Stimulated activated CD4-positive, alpha-beta T cell treated with anti-CD3 and anti-CD28 coated beads, Interleukin-4, amount 100 ng/mL, for 4 hours (primary cell): ENCODE measurements at regions not wholly inside any gene's neighbourhood (a gene's known extent, or its start where the extent isn't known, plus 50 kb on each side); places are given as distances from the start of the nearest gene placed in this dataset.
"Not testable (repeated sequence)": the region's sequence is repeated elsewhere in the genome, so short reads cannot be mapped to it uniquely, and the experiment has no call there.

Source experiments
- DNase-seq, 2 experiments: peaks; one replicate each; pipeline ENCODE4 v3.0.0-alpha.2; 2020

- DNase-seq, result no peak
Measured at GRCh38 chr3:13245615-13245978, 172.4 kb upstream of the IQSEC1 start.

DNA sequence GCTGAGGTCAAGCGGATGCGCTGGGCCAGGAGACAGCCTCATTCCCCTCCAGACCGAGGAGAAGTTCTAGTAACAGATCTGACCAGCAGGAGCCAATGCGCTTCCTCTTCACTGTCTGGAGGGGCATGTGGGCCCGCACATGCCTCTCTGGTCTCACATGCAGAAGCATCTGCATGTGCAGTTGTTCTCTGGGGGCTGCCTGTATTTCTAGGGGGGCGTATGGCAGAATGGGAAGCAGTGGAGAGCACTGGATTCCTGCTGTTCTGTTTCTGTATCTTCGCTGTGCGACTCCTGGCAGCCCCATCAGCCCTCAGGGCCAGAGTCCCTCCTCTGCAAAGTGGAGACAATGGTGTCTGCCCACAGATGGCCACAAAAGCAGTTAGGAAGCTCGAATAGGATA, 170.4 kb upstream of the IQSEC1 start:
- DNase-seq, result no peak

- DNase-seq, result no peak
Measured at GRCh38 chr3:13242364-13242737, 169.1 kb upstream of the IQSEC1 start.

GRCh38 chr3:13241621-13242363, 168.6 kb upstream of the IQSEC1 start:
- no peak for DNase-seq

- no peak for DNase-seq
Measured at GRCh38 chr3:13240928-13241618, 167.8 kb upstream of the IQSEC1 start.

GRCh38 chr3:13239467-13239760, 166.2 kb upstream of the IQSEC1 start:
- no peak for DNase-seq

DNA sequence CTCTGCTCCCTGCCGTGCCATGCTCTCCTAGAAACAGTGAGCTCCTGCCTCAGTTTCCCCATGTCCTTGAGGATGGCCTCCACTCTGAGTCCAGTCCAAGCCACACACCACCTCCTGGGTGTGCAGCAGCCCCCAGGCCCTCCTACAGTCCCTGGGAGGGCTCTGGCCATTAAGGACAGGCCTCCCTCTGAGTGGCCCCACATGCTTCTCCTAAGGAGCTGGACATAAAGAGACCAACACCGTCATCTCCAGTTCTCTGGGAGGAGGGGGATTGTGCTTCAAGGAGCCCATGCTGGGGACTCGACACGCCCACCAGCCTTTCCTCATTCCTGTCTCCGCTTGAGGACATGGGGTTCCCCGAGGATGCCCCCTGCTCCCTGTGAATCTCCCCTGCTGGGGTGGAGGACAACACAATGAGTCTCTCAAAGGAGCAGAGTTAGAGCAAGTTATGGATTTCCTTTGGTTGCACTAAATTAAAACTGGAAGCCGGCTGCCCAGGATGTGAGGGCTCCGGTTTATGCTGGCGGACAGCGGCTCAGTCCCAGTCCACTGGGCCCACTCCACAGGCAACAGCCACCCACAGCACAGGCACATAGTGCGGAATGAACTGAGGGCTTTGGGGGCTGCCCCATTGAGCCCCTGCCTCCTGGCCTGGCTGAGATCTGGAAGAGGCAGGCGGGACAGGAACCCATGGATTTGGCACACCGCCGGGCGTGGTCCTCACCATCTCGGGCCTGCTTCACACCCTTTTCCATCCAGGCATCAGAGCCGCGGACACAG, 165.6 kb upstream of the IQSEC1 start:
- no peak for DNase-seq

DNA sequence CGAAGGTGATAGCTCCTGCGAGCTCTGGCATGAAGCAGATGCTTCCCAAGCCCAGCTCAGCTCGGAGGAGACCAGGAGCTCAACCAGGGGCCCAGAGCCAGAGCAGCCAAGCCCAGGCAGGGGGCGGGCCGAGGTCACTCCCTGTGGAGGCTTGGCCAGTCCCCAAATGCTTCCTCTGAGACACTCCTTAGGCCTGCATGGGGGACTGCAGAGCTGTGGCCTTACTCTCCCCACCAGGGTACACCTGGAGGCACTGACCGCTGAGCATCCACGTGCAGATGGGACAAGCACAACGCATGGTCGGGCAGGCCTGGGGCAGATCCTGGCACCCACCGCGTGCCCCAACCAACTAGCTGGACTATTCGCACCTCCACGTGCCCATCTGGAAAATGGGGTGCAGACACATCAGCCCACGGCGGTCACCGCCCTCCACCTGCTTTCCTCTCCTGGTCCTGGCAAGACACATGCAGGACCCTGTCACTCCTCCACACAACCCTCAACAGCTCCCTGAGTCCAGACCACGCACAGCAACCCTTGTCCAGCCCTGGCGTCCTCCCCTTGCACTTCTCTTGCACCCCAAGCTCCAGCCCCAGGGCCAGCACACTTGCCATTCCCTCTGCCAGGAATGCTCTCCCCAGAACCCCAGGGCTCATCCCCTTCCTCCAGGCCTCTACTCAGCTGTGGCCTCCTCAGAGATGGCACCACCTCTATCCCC, 164.7 kb upstream of the IQSEC1 start:
- DNase-seq, result no peak

DNA sequence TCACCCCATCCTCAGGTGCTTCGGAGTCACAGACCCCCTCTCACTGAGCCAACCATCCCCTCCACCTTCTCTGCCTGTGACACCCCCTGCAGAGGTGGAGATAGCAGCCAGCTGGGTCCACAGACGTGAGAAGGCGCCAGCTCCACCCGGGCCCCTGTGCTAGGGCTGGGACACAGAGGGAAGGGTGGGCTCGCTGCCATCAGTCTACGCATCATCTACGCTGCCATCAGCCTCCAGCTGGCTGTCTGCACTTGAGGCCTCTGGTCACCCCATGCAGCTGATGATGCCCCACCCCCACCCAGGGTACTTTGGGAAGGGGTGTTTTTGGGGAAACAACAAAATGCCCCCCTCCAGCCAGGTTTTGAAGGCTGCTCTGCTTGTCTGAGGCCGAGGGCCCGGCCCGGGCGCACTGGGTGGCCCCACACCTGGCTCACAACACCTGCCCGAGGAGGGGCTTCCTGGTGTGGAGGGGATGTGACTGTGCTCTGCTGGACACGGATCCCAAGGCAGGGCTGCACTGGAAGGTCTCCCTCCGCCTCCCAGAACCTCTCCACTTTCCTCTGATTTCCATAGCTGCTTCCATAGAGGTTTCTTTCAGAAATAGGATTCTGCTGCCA, 163.4 kb upstream of the IQSEC1 start:
- no peak for DNase-seq

DNA sequence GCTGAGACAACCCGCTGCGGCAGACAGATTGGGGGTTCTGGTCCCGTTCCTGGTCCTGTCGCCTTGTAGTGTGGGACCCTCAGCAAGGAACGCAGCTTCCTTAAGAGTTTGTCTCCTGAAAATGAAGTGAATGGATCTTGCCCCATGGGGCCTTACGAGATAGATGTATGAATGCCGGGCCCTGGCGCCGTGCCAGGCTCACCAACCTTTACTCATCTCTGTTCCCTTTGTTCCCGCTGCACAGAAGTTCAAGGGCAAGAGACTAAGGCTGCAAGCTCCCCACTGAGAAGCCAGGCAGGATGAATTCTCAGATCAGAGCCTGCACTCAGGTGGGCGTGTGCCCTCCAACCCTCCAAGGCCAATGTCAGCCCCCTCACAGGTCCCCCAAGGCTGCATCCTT, 162.7 kb upstream of the IQSEC1 start:
- DNase-seq, result no peak

- DNase-seq, result no peak
Measured at GRCh38 chr3:13235079-13235478, 161.8 kb upstream of the IQSEC1 start.

DNA sequence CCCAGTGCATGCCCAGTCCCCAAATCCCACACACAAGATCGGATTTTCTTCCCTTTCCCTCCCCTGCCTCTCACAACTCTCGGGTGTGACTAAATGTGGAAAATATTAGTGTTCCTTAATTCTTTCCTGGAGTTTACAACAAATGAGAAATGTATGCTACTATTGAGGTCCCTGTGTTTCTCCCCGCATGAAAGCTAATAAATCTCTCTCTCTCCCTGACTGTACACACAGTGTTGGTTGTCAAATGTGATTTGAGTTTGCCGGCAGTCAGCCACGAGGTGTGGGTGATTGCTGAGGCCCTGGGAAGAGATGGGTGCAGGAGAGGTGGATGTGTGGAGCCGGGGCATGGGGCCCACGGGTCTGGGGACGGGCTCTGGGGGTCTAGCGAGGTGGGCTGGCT, 161.4 kb upstream of the IQSEC1 start:
- no peak for DNase-seq

DNA sequence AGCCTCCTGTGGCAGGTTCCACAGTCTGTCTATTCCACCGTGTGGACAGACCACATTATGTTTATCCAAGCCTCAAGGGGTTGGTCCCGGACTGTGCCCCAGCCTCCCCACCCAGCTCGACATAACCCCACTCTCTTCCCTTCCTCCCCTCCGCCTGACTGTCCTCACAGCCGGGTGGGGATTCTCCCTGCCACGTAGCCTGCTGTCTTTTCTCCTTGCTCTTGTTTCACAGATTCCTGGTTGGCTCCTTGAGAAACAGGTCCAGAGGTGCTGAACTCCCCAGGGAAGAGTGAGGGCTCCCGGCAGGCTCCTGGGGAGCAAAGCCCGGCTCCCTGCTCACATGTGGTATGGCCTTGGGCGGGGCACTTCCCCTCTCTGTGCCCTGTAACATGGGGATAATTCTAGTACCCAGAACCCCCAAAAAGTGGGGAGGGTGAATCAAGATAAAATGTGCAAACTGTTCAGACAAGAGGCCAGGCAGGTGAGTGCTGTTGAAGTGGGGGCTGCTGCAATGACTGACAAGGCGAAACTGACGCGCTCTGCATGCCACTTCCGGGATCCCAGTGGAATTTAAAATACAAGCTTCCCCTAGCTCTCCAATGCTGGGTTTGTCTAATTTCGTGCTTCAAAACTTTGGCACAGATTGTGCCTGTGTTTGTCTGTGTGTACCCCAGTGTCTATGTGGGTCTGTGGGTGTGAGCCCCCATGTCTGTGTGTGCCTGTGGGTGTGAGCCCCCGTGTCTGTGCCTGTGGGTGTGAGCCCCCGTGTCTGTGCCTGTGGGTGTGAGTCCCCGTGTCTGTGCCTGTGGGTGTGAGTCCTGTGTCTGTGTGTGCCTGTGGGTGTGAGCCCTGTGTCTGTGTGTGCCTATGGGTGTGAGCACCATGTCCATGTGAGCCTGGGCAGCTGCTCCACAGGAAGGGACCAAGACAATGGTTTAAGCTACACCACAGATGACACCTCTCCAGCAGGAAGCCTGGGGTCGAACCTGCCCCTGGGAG, 160.6 kb upstream of the IQSEC1 start:
- DNase-seq, result no peak

DNA sequence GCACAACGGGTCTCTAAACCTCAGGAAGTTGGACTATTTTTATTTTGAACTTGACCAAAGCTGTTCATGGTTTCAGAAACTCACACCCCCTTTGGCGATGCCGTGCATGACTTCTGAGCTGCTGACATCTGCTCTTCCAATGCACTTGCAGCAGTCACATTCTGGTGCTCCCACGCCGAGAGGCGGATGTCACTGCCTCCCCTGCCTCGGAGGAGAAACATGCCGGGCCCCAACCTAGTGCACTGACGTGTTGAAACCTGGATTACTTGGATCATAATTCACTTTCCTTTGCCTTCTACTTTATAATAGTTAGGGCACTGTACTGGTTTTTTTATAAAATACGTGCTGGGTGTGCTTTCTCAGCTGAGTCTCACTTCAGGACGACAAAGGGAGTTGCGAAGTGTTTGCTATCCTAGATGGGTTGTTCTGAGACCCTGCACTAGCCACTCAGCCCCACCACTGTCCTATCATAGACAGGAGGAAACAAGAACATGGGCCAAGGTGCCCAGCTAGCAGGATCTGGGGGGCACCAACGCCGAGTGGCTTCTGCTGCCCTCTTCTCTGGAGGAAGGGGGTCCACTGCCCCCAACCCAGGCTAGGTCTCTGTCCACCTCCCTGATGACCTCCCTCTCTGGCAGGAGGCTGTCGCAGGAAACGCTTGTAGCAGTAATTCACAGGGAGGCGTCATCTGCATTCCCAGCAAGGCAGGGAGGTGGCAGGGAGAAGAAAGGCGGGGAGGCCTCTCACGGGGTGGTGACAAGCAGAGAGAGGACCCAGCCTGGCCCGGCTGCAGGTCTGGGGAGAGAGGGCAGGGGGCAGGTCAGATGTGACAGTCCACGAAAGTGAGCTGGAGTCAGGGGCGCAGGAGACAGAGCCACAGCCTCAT, 158.8 kb upstream of the IQSEC1 start:
- DNase-seq, result no peak

DNA sequence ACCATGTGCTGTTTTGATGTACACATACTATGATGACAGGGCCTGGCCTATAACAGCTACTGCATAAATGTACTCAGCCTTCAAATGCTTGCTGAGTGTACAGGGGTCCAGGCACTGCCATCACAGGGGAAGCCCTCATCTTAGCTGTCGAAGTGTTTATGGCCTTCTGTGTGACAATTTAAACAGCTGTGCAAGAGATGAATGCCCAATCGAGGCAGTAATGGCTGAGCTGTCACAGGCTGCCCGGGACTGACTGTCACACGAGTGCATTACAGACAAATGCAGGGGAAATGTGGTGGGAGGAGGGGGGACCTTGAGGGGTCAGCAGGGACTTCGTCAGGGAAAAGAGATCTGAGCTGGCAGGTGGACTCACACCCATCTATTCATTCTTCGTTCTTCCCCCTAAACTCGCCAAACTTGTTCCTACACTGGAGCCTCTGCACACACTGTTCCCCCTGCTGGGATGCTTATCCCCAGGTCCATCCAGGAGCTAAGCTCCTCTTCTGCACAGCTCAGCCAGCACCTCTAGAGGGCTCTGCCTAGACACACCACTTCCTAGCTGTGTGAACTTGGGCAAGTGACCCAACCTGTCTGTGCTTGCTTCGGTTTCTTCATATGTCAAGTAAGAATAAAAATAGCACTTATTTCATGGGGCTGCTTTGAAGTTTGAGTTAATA, 156.2 kb upstream of the IQSEC1 start:
- no peak for DNase-seq

DNA sequence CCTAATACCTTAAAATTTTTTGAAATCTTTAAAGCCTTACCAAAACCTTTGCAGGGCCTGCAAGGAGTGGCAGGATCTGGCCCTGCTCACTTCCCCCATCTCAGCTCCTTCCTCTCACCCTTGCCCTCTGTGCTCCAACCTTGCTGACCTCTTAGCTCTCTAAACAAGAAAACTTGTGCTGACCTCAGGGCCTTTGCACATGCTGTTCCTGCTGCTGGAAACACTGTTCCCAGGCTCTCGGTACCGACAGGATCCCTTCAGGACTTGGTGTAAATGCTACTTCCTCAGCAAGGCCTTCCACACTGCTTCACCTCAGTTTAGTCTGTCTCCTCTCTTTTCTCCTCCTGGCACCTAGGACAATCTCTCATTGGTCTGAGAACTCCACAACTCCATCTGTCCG, 155.4 kb upstream of the IQSEC1 start:
- DNase-seq, result no peak

DNA sequence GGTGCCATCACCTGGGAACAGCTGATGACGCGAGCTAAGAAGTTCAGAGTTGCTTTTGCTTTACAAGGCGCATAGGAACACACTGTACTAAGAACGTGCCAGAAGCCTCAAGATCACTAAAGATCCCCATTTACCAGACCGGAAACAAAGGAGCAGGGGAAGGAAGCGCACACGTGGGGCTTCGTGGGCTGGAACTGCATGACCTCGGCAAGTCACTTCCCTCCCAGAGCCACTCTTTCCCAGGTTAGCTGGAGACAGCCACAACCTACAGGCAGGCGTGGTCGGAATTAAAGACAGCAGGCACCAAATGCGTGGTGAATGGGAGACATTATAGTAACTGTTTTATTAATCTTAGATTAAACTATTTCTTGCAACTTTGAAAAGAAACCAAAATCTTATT, 154.9 kb upstream of the IQSEC1 start:
- DNase-seq, result not testable (repeated sequence)

DNA sequence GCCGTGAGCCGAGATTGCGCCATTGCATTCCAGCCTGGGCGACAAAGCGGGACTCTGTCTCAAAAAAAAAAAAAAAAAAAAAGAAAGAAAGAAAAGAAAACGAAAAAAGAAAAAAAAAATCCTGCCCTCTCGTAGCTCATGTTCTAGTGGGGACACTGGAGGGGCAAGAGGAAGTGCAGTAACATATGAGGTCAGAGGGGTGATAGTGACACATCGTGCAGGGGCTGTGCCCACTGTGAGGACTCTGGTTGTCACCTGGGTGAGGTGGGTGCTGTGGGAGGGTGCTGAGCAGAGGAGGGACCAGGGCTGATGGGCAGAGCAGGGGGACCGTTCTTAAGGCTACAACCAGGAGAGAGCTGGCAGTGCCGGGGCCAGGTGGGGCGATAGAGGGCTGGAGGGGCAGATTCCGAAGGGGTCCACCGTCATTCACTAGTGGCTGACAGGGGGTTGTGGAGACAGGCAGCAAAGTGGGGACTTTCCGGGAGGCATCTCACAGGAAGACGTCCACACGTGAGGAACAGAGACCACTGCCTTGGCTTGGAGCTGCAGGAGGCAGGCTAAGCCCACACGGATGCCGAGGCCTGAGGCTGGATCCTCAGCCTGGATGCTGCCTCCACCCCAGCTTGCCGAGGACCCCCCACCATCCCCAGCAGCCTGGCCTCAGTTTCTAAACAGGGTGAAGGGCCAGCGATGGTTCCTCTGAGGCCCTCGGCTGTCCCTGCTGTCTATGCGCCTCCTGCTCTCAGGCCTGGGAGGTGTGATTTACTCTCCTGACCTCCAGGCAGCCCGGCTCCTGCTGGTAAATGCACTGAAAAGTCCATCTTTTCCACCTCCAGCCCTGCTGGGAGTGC, 154.3 kb upstream of the IQSEC1 start:
- DNase-seq, result no peak

DNA sequence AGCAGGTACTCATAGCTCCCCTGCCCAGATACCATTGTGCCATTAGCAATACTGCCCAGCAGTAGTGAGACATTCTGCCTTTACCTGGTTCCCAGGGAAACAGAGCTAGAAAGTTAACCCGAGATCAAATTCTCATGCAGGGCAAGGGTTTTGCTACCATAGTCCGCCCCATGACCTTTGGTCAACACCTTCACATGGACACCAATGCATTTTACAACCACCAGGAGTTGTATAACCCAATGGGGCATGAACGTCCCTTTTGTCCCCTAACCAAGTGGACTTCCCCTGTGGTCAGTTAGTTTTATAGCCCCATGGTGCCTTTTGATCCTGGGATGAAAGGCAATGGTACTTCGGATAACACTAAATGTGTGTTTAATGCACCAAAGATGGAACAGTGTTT, 151.7 kb upstream of the IQSEC1 start:
- DNase-seq, result no peak
